C4-2B (cell line): ENCODE measurements at regions not wholly inside any gene's neighbourhood (a gene's known extent, or its start where the extent isn't known, plus 50 kb on each side); places are given as distances from the start of the nearest gene placed in this dataset.

ENCODE experiments used
- H3K27ac ChIP-seq: fragments of 450-650 bp; 2 replicates; pipeline ENCODE4 v1.5.1; 2017
- ZFX ChIP-seq: fragments of 450-650 bp; IDR thresholded peaks from 2 replicates; pipeline ENCODE4 v1.6.1; 2017
- TF ChIP-seq, protein P1 (sequence below): fragments of 450-650 bp; conservative IDR thresholded peaks from 2 replicates; pipeline ENCODE4 v1.5.1; 2017; ENCODE audit warnings: mild to moderate bottlenecking

GRCh38 chr12:129959889-129960288 is 56.1 kb upstream of the TMEM132D start:
- H3K27ac ChIP-seq = no peak overlapping the region
- no peak for TF ChIP-seq ZFX
- TF ChIP-seq, protein P1, sequence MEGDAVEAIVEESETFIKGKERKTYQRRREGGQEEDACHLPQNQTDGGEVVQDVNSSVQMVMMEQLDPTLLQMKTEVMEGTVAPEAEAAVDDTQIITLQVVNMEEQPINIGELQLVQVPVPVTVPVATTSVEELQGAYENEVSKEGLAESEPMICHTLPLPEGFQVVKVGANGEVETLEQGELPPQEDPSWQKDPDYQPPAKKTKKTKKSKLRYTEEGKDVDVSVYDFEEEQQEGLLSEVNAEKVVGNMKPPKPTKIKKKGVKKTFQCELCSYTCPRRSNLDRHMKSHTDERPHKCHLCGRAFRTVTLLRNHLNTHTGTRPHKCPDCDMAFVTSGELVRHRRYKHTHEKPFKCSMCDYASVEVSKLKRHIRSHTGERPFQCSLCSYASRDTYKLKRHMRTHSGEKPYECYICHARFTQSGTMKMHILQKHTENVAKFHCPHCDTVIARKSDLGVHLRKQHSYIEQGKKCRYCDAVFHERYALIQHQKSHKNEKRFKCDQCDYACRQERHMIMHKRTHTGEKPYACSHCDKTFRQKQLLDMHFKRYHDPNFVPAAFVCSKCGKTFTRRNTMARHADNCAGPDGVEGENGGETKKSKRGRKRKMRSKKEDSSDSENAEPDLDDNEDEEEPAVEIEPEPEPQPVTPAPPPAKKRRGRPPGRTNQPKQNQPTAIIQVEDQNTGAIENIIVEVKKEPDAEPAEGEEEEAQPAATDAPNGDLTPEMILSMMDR = no peak

- no peak overlapping the region for H3K27ac ChIP-seq
- no peak for TF ChIP-seq ZFX
- TF ChIP-seq, protein P1 = no peak
These were observed 57.3 kb upstream of the TMEM132D start for GRCh38 chr12:129961091-129961490.

- TF ChIP-seq, protein P1 = no peak
- TF ChIP-seq ZFX = no peak
- H3K27ac ChIP-seq = no peak overlapping the region
These were observed 58.0 kb upstream of the TMEM132D start for GRCh38 chr12:129961856-129962255.

DNA sequence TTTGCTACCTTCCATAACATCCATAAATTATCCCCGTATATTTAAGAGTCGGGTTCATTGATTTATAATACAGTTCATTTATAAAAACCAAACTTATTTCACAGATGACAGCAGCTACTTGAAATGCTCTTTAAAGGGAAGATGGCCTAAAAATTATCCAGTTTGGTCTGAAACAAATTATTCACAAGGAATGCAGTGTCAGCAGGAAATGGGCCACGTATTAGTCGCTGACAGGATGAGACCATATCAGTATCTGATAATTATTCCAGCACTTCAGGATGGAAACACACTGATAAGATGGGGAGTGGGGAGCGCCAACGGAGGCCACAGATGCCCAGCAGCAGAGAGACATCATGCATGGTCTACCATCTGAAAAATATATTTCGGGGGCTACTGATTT is 60.5 kb upstream of the TMEM132D start:
- TF ChIP-seq, protein P1 = no peak
- no peak for TF ChIP-seq ZFX

DNA sequence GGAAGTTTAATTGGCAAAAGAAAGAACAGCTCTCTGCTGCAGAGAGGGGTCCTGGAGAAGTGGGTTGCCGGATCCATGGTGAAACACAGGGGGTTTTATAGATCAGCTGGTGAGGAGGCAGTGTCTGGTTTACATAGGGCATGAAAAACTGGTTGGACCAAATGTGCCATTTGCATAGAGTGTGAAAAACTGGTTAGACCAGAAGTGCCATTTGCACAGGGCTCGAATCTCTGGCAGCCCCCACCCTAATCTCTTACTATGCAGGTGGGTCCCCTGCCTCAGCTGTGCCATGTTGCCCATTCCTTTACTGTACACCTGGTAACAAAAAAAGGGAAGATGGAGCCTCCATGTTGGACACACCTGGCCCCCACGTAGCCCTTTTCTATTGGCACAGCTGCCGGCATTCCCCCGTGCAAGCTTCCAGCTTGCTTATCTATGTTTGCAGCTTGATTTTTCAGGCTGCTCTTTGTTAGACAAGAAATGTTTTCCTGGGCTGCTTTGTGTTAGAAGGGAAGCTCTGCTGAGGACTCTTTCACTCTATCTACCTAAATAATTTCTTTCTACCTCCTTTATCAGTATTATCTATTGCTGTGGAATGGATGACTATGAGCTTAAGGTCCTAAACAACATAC is 61.1 kb upstream of the TMEM132D start:
- no peak for TF ChIP-seq ZFX
- TF ChIP-seq, protein P1 = no peak
- H3K27ac ChIP-seq = no peak overlapping the region

More for the DNA sequence above, 60.5 kb upstream of the TMEM132D start:
- H3K27ac ChIP-seq = no peak overlapping the region

DNA sequence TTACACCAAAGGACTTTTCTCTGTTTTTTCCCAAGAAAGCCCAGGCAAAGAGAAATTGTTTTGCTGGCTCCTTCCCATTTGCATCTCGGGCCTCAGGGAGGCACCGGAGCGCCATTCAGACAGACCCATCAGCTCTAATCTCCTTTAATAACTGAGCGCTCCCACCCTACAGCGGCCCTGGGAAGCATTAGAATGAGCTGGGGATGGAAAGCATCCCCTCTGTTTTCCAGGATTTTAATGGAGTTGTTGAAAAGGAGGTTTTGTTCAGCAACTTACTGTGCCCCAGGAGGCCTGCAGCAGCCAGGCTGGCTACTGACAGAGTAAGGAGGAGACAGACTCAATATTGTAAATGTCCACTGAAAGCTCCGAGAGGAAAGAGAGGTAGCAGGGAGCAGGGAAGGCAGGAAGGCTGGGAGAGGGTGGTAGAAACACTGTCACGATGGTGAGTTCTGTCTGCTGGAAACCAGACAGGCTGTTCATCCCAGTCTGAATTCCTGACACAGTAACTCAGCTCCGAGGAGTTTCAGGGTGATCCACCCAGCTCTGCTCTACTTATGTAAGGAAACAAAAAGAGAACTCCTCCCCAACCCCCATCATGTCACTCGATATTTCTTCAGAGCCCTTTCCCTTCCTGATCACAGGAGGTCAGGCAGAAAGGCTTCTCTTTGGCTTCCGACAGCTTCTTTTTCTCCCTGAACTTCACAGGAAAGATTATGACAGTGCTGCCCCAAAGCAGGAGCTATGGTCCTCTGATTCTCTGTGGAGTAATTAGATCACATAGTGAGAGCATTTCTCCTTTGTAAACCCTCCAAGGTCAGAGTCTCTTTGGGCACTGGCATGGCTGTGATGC is 62.5 kb upstream of the TMEM132D start:
- no peak for TF ChIP-seq ZFX
- TF ChIP-seq, protein P1 = no peak
- no peak overlapping the region for H3K27ac ChIP-seq

GRCh38 chr12:129971721-129972120 is 67.9 kb upstream of the TMEM132D start:
- H3K27ac ChIP-seq = no peak overlapping the region
- no peak for TF ChIP-seq ZFX
- TF ChIP-seq, protein P1 = no peak
